ENCODE measurements at regions not wholly inside any gene's neighbourhood (a gene's known extent, or its start where the extent isn't known, plus 50 kb on each side); places are given as distances from the start of the nearest gene placed in this dataset.

- TF ChIP-seq CTCF (IDR thresholded peaks at IDR 0.05; ENCODE audit: poor library complexity) (no peak), EZH2 (IDR thresholded peaks at IDR 0.05; ENCODE audit: borderline replicate concordance) (no peak), EZH2phosphoT487 (IDR thresholded peaks at IDR 0.05; ENCODE audit: low read depth, severe bottlenecking, unreplicated experiment) (no peak)
These were observed 73.4 kb downstream of the OR13A1 start for GRCh38 chr10:45241865-45242520.

Measured in hepatocyte (in vitro differentiated cells).